ENCODE measurements at regions not wholly inside any gene's neighbourhood (a gene's known extent, or its start where the extent isn't known, plus 50 kb on each side); places are given as distances from the start of the nearest gene placed in this dataset.

DNA sequence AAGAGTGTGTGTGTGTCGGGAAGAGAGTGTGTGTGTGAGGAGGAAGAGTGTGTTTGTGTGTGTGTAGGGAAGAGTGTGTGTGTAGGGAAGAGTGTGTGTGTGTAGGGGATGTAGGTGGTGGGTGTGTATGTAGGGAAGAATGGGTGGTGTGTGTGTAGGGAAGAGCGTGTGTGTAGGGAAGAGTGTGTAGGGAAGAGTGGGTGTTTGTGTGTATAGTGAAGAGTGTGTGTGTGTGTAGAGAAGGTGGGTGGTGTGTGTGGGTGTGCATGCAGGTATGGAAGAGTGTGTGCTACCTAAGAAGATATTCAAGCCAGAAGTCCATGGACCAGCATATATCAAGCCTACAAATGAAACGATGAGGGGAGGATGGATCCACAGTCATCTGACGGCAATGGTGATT is 265.8 kb downstream of the FGF9 start:
- TF ChIP-seq EZH2phosphoT487 (IDR thresholded peaks at IDR 0.05; ENCODE audit: borderline replicate concordance), result no peak
- no peak for TF ChIP-seq CTCF (conservative IDR thresholded peaks at IDR 0.05; ENCODE audit: low read length)
- H3K9me2 ChIP-seq (replicated peaks; ENCODE audit: low read depth, low read length), result no peaks in the 10 kb centered on the region

DNA sequence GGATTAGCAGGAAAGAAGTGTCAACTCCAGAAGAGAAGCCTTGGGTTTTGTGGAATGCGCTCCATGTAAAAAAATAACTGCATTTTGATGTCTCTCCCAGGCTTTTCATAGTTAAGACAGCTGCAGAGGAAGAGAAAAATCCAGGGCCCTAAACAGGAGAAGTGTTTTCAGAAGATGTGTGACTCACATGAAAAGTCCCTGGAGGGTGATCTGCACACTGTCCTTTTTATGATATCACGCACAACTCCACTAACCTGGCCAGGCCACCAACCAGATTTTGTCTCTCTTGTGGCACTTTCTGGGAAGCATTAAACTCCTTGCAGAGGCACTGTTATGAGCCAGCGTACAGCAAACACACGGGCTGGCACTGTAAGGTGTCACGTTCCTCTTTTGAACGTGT is 267.3 kb downstream of the FGF9 start:
- Histone ChIP-seq H3K4me3 (ENCODE audit: low read length, poor library complexity, severe bottlenecking) (no peak overlapping the region), H3K79me2 (ENCODE audit: insufficient read depth, low read length) (no peaks in the 10 kb centered on the region), H3K36me3 (ENCODE audit: insufficient read depth, low read length) (no peaks in the 10 kb centered on the region), H3K4me2 (ENCODE audit: low read depth, low read length, poor library complexity, severe bottlenecking) (no peak overlapping the region), H3K27me3 (ENCODE audit: insufficient read depth, low read length, poor library complexity, severe bottlenecking) (no peaks in the 10 kb centered on the region), H3K9me2 (replicated peaks; ENCODE audit: low read depth, low read length) (no peaks in the 10 kb centered on the region), H2AFZ (ENCODE audit: low read length) (no peak overlapping the region), H3K9me3 (ENCODE audit: insufficient read depth, low read depth, low read length) (no peaks in the 10 kb centered on the region; the same call in 1 of the 2 replicates), H4K20me1 (ENCODE audit: insufficient read depth, low read length, poor library complexity, severe bottlenecking) (no peaks in the 10 kb centered on the region), H3F3A (ENCODE audit: low read depth) (no peaks in the 10 kb centered on the region), H3K4me1 (ENCODE audit: insufficient read depth, low read length, poor library complexity, severe bottlenecking) (no peaks in the 10 kb centered on the region), H3K9ac (ENCODE audit: low read depth, low read length, poor library complexity, severe bottlenecking) (no peak overlapping the region)
- TF ChIP-seq CTCF (conservative IDR thresholded peaks at IDR 0.05; ENCODE audit: low read length), result no peak
- no peak for TF ChIP-seq EZH2phosphoT487 (IDR thresholded peaks at IDR 0.05; ENCODE audit: borderline replicate concordance)

More for the DNA sequence above, 265.8 kb downstream of the FGF9 start:
- Histone ChIP-seq H3F3A (ENCODE audit: low read depth) (no peaks in the 10 kb centered on the region), H3K79me2 (ENCODE audit: insufficient read depth, low read length) (no peaks in the 10 kb centered on the region), H2AFZ (ENCODE audit: low read length) (no peak overlapping the region), H3K27me3 (ENCODE audit: insufficient read depth, low read length, poor library complexity, severe bottlenecking) (no peaks in the 10 kb centered on the region), H3K9me3 (ENCODE audit: insufficient read depth, low read depth, low read length) (no peaks in the 10 kb centered on the region; the same call in 1 of the 2 replicates), H4K20me1 (ENCODE audit: insufficient read depth, low read length, poor library complexity, severe bottlenecking) (no peaks in the 10 kb centered on the region), H3K4me1 (ENCODE audit: insufficient read depth, low read length, poor library complexity, severe bottlenecking) (no peaks in the 10 kb centered on the region), H3K4me2 (ENCODE audit: low read depth, low read length, poor library complexity, severe bottlenecking) (no peak overlapping the region), H3K9ac (ENCODE audit: low read depth, low read length, poor library complexity, severe bottlenecking) (no peak overlapping the region), H3K36me3 (ENCODE audit: insufficient read depth, low read length) (no peaks in the 10 kb centered on the region), H3K4me3 (ENCODE audit: low read length, poor library complexity, severe bottlenecking) (no peak overlapping the region)

DNA sequence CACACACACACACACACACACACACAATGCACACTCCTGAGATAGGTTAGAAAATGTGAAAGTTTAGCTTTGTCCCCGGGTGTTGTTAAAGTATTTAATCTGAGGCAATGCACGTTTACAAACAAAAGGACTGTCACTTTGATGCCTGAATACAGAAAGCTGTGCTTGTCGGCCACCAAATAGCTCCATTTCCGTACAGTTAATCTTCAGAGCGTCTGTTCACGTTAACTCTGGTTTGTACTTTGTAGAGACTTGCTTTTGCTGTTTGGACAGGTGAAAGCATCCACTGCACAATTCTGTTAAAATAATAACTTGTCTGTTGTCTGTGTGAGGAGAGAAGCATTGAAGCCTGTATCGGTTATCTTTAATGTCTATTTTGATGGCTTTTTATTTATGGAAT is 267.8 kb downstream of the FGF9 start:
- H3K9me2 ChIP-seq (replicated peaks; ENCODE audit: low read depth, low read length), result no peaks in the 10 kb centered on the region
- TF ChIP-seq CTCF (conservative IDR thresholded peaks at IDR 0.05; ENCODE audit: low read length) (no peak), EZH2phosphoT487 (IDR thresholded peaks at IDR 0.05; ENCODE audit: borderline replicate concordance) (no peak)
- H3K4me3 ChIP-seq (ENCODE audit: low read length, poor library complexity, severe bottlenecking), result no peak overlapping the region
- H3K36me3 ChIP-seq (ENCODE audit: insufficient read depth, low read length), result no peaks in the 10 kb centered on the region
- H3K9me3 ChIP-seq (ENCODE audit: insufficient read depth, low read depth, low read length), result peaks cover under 1% of the 10 kb centered on the region; the same call in 1 of the 2 replicates
- H3F3A ChIP-seq (ENCODE audit: low read depth), result no peaks in the 10 kb centered on the region
- H3K4me2 ChIP-seq (ENCODE audit: low read depth, low read length, poor library complexity, severe bottlenecking), result no peak overlapping the region
- H3K79me2 ChIP-seq (ENCODE audit: insufficient read depth, low read length), result no peaks in the 10 kb centered on the region
- no peaks in the 10 kb centered on the region for H4K20me1 ChIP-seq (ENCODE audit: insufficient read depth, low read length, poor library complexity, severe bottlenecking)
- no peaks in the 10 kb centered on the region for H3K27me3 ChIP-seq (ENCODE audit: insufficient read depth, low read length, poor library complexity, severe bottlenecking)
- no peaks in the 10 kb centered on the region for H3K4me1 ChIP-seq (ENCODE audit: insufficient read depth, low read length, poor library complexity, severe bottlenecking)
- no peak overlapping the region for H2AFZ ChIP-seq (ENCODE audit: low read length)
- H3K9ac ChIP-seq (ENCODE audit: low read depth, low read length, poor library complexity, severe bottlenecking), result no peak overlapping the region
